Panc1 (cell line): ENCODE measurements at regions not wholly inside any gene's neighbourhood (a gene's known extent, or its start where the extent isn't known, plus 50 kb on each side); places are given as distances from the start of the nearest gene placed in this dataset.

Experiments used
- ATAC-seq: fragments of 200-7000 bp; cut with Tn5 transposase; 2 replicates; pipeline ENCODE4 v1.9.1; 2020; ENCODE audit warnings: mild to moderate bottlenecking, moderate library complexity
- BruUV-seq: library from RNA; stranded (reverse); fragments of 400-500 nt; replicated peaks from 2 replicates; lab custom pipeline; 2021; lab: Mats Ljungman, UMichigan
- CTCF ChIA-PET: fragments of 300-600 bp; sonication (Branson Sonifier 250); formaldehyde crosslinking; loops from one replicate; lab custom pipeline; 2022; ENCODE audit warnings: antibody characterized with exemption; lab: Charles Lee
- POLR2A ChIA-PET: fragments of 300-600 bp; sonication (Branson Sonifier 250); formaldehyde crosslinking; loops from one replicate; lab custom pipeline; 2022; ENCODE audit warnings: antibody characterized with exemption; lab: Charles Lee
- DNase-seq: peaks from one replicate; pipeline ENCODE4 v3.0.0-alpha.2; 2010; ENCODE audit warnings: low read depth, low spot score
- H3K27ac ChIP-seq: 2 replicates; pipeline ENCODE4 v1.5.1; 2011; ENCODE audit warnings: mild to moderate bottlenecking, low read length, inconsistent platforms
- H3K27me3 ChIP-seq: fragments of 200-500 bp; sonication (Bioruptor generic); 2 replicates; pipeline ENCODE4 v1.6.0; 2014; ENCODE audit warnings: low read length, inconsistent platforms; ENCODE audit not compliant: control insufficient read depth, insufficient read depth
- H3K36me3 ChIP-seq: fragments of 200-500 bp; sonication (Bioruptor generic); 2 replicates; pipeline ENCODE4 v1.5.1; 2014; ENCODE audit warnings: inconsistent platforms, mild to moderate bottlenecking, low read length, moderate library complexity; ENCODE audit not compliant: control insufficient read depth, insufficient read depth
- H3K4me1 ChIP-seq: 2 replicates; pipeline ENCODE4 v1.5.1; 2011; ENCODE audit warnings: inconsistent platforms, mild to moderate bottlenecking, low read length, moderate library complexity; ENCODE audit not compliant: control insufficient read depth, insufficient read depth
- H3K4me3 ChIP-seq, 2 experiments: 2 replicates each; pipeline ENCODE4 v1.5.1; 2011 to 2012; ENCODE audit warnings: low read depth in 2 of 2, low read length in 2 of 2, mild to moderate bottlenecking in 2 of 2, inconsistent platforms in 1 of 2, moderate library complexity in 1 of 2
- H3K9me3 ChIP-seq: fragments of 200-500 bp; sonication (Bioruptor generic); 2 replicates; pipeline ENCODE4 v1.5.1; 2014; ENCODE audit warnings: low read depth, mild to moderate bottlenecking, inconsistent platforms, low read length, moderate library complexity; ENCODE audit not compliant: control insufficient read depth, insufficient read depth
- CTCF ChIP-seq: fragments of 450-650 bp; IDR thresholded peaks from 2 replicates; pipeline ENCODE4 v1.5.1; 2017; ENCODE audit warnings: mild to moderate bottlenecking
- POLR2AphosphoS5 ChIP-seq: IDR thresholded peaks from 2 replicates; pipeline ENCODE4 v1.6.1; 2012; ENCODE audit warnings: mild to moderate bottlenecking, low read depth, low read length, moderate library complexity
- SIN3A ChIP-seq: IDR thresholded peaks from 2 replicates; pipeline ENCODE4 v1.6.1; 2012; ENCODE audit warnings: low read depth, mild to moderate bottlenecking, low read length, moderate library complexity, borderline replicate concordance; ENCODE audit not compliant: insufficient read depth
- TCF7L2 ChIP-seq: IDR thresholded peaks from 2 replicates; pipeline ENCODE4 v1.6.1; 2011; ENCODE audit warnings: mild to moderate bottlenecking, low read depth, low read length, inconsistent platforms
- in situ Hi-C: cut with HindIII; loops from 2 replicates; pipeline ENCODE4 v1.10.0; 2016; ENCODE audit warnings: low sequenced_read_pairs, low pct_unique_long_range_greater_than_20kb
- intact Hi-C: fragments of 100-400 bp; cut with micrococcal nuclease; formaldehyde crosslinking; loops from one replicate; pipeline ENCODE4 v1.10.0; 2022; ENCODE audit not compliant: unreplicated experiment
- TF ChIP-seq, protein P1 (sequence below), 2 experiments: IDR thresholded peaks; 2 replicates each; pipeline ENCODE4 v1.6.1; 2011 to 2012; ENCODE audit warnings: low read depth in 2 of 2, control low read depth in 1 of 2, low read length in 1 of 2, mild to moderate bottlenecking in 1 of 2, moderate library complexity in 1 of 2; ENCODE audit not compliant: insufficient read depth in 1 of 2

GRCh38 chr5:67561151-67561932, 364.7 kb upstream of the CD180 start:
- ChIA-PET POLR2A (no interaction called here), CTCF (no interaction called here)
- intact Hi-C loops: no loop called here
- Histone ChIP-seq H3K4me3 (no peak overlapping the region), H3K4me1 (no peaks in the 10 kb centered on the region), H3K36me3 (no peaks in the 10 kb centered on the region), H3K27ac (no peak overlapping the region), H3K27me3 (no peaks in the 10 kb centered on the region), H3K9me3 (no peaks in the 10 kb centered on the region)
- DNase-seq (no peak), ATAC-seq (no peak)
- BruUV-seq: no TSS peak
- in situ Hi-C loops: no loop called here
- TF ChIP-seq CTCF (no peak), POLR2AphosphoS5 (no peak), SIN3A (no peak), TCF7L2 (no peak)
- TF ChIP-seq, protein P1, sequence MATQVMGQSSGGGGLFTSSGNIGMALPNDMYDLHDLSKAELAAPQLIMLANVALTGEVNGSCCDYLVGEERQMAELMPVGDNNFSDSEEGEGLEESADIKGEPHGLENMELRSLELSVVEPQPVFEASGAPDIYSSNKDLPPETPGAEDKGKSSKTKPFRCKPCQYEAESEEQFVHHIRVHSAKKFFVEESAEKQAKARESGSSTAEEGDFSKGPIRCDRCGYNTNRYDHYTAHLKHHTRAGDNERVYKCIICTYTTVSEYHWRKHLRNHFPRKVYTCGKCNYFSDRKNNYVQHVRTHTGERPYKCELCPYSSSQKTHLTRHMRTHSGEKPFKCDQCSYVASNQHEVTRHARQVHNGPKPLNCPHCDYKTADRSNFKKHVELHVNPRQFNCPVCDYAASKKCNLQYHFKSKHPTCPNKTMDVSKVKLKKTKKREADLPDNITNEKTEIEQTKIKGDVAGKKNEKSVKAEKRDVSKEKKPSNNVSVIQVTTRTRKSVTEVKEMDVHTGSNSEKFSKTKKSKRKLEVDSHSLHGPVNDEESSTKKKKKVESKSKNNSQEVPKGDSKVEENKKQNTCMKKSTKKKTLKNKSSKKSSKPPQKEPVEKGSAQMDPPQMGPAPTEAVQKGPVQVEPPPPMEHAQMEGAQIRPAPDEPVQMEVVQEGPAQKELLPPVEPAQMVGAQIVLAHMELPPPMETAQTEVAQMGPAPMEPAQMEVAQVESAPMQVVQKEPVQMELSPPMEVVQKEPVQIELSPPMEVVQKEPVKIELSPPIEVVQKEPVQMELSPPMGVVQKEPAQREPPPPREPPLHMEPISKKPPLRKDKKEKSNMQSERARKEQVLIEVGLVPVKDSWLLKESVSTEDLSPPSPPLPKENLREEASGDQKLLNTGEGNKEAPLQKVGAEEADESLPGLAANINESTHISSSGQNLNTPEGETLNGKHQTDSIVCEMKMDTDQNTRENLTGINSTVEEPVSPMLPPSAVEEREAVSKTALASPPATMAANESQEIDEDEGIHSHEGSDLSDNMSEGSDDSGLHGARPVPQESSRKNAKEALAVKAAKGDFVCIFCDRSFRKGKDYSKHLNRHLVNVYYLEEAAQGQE (IDR thresholded peaks at IDR 0.05; ENCODE audit: insufficient read depth in 1 of 2, low read depth in 2 of 2, low read length in 1 of 2): no peak

DNA sequence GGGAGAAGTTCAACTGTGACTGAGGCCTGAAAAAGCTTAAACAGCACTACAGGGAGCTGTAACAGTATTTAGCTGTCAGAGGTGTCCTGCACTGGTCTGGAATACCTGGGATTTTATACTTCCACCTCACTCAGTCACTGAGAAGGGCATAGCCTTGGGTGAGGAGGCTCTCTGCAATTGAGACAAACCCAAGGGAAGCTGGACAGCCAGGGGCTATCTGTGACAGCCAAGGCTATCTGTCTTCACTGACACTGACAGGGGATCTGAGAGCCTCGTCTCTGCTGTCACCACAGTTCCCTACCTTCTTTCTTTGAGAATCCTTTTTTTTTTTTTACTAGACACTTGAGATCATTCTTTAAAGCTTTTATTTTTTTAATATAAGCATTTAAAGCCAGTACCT, 356.2 kb upstream of the CD180 start:
- Histone ChIP-seq H3K27ac (no peak overlapping the region), H3K4me3 (no peak overlapping the region), H3K36me3 (no peaks in the 10 kb centered on the region), H3K27me3 (no peaks in the 10 kb centered on the region), H3K4me1 (no peaks in the 10 kb centered on the region), H3K9me3 (no peaks in the 10 kb centered on the region)
- DNase-seq (no peak), ATAC-seq (no peak)
- POLR2A ChIA-PET: no interaction called here
- BruUV-seq: no TSS peak
- intact Hi-C loops: no loop called here
- in situ Hi-C loops: no loop called here
- CTCF ChIA-PET: no interaction called here
- TF ChIP-seq, protein P1 (IDR thresholded peaks at IDR 0.05; ENCODE audit: insufficient read depth in 1 of 2, low read depth in 2 of 2, low read length in 1 of 2): no peak
- TF ChIP-seq CTCF: no peak
- TF ChIP-seq SIN3A: no peak
- TF ChIP-seq TCF7L2: no peak
- no peak for TF ChIP-seq POLR2AphosphoS5
